ENCODE measurements at regions not wholly inside any gene's neighbourhood (a gene's known extent, or its start where the extent isn't known, plus 50 kb on each side); places are given as distances from the start of the nearest gene placed in this dataset.
A peak's percentile ranks its signal among the peaks of the same experiment; 100 is the strongest.

DNA sequence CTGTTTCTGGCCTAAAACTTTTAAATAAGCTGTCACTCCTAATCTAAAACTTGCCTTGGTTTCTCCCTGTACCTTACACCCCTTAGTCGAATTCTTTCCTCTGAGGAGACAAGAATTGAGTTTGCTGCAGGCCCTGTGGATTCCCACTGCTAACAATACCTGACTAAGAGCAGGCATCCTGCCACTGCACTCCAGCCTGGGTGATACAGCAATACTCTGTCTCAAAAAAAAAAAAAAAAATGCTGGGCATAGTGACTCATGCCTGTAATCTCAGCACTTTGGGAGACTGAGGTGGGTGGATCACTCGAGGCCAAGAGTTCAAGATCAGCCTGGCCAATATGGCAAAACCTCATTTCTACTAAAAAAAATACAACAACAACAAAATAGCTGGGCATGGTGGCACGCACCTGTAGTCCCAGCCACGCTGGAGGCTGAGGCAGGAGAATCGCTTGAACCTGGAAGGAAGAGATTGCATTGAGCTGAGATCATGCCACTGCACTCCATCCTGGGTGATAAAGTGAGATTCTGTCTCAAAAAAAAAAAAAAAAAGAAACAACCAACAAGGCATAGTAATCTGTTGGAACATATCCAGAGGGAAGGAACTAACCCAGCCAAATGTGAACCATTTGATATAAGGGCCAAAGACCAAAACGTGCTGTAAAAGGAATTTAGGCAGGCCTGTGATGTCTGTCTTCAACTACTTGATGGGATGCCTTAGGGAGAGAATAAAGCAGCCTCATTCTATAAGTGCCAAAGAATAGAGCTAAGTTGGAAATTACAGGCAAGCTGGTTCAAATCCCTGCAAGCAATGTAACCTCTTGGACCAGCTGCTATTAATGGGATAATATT is 732.7 kb upstream of the AUTS2 start:
- Histone ChIP-seq H2BK120ac (replicated peaks; ENCODE audit: low read depth, low read length) (no peak overlapping the region), H3K4me2 (ENCODE audit: insufficient read depth in 1 of 2, low read depth in 2 of 2, low read length in 2 of 2) (no peak overlapping the region), H4K91ac (replicated peaks; ENCODE audit: insufficient read length, low read length) (no peak overlapping the region), H3K9ac (replicated peaks in 1 of 4; ENCODE audit: extremely low read depth in 1 of 4, low read depth in 3 of 4, low read length in 3 of 4) (no peak overlapping the region), H2BK20ac (ENCODE audit: low read length) (no peak overlapping the region), H3K4ac (replicated peaks; ENCODE audit: insufficient read length, low read depth, low read length) (no peak overlapping the region), H3K4me1 (replicated peaks in 1 of 4; ENCODE audit: control insufficient read depth in 3 of 4, insufficient read depth in 4 of 4, low read length in 3 of 4) (no peaks in the 10 kb centered on the region; a peak in 1 of 7 replicates), H2BK15ac (ENCODE audit: low read length) (no peak overlapping the region), H3K23ac (ENCODE audit: insufficient read length) (no peak overlapping the region), H3K79me2 (ENCODE audit: control insufficient read depth in 1 of 2, insufficient read depth in 2 of 2, low read length in 2 of 2) (no peaks in the 10 kb centered on the region), H3K4me3 (ENCODE audit: extremely low read depth in 1 of 4, insufficient read depth in 2 of 4, low read depth in 3 of 4, low read length in 4 of 4) (no peak overlapping the region), H3K27ac (ENCODE audit: low read depth, low read length) (no peak overlapping the region), H3K56ac (replicated peaks; ENCODE audit: insufficient read length, low read depth, low read length) (no peak overlapping the region), H3K23me2 (ENCODE audit: low read depth, low read length) (peaks cover 7% of the 10 kb centered on the region; the same call in 1 of the 2 replicates), H4K8ac (ENCODE audit: extremely low read depth, insufficient read depth, low read length) (no peak overlapping the region), H2BK5ac (ENCODE audit: low read depth, low read length) (no peak overlapping the region), H3K79me1 (ENCODE audit: low read depth, low read length) (no peaks in the 10 kb centered on the region), H4K5ac (ENCODE audit: insufficient read length, low read depth, low read length) (no peak overlapping the region), H4K20me1 (replicated peaks in 1 of 2; ENCODE audit: control insufficient read depth in 1 of 2, insufficient read depth in 2 of 2, low read length in 2 of 2) (no peaks in the 10 kb centered on the region), H2AFZ (ENCODE audit: low read length) (peak overlapping the region; percentile 12; the same call in 1 of the 2 replicates), H3K18ac (ENCODE audit: extremely low read depth, low read length) (no peak overlapping the region), H2BK12ac (ENCODE audit: low read depth, low read length) (no peak overlapping the region), H3K36me3 (ENCODE audit: control insufficient read depth in 2 of 4, insufficient read depth in 4 of 4, low read length in 3 of 4) (no peaks in the 10 kb centered on the region), H3K14ac (ENCODE audit: insufficient read length) (no peak overlapping the region), H3K9me3 (ENCODE audit: insufficient read depth in 2 of 2, low read depth in 1 of 2, low read length in 1 of 2) (no peaks in the 10 kb centered on the region; a peak in 1 of 4 replicates), H3K27me3 (replicated peaks in 1 of 4; ENCODE audit: control insufficient read depth in 3 of 4, extremely low read depth in 1 of 4, insufficient read depth in 3 of 4, low read length in 3 of 4) (no peaks in the 10 kb centered on the region), H2AK5ac (ENCODE audit: low read depth, low read length) (no peak overlapping the region)
- ChIA-PET POLR2A (ENCODE audit: partially characterized antibody) (no interaction called here), CTCF (ENCODE audit: partially characterized antibody) (interaction anchor here (0.6 to 1.4 kb wide), 3 partner anchors 202 to 691 kb away, joined by 3 read pairs; no protein-coding TSS in a partner anchor)
- FAIRE-seq (no peak), DNase-seq (ENCODE audit: low read depth in 1 of 2, low spot score in 2 of 2) (no peak)
- WGBS, 2 experiments (ENCODE audit: extremely low coverage in 1 of 2, insufficient coverage in 1 of 2, insufficient read length in 1 of 2, insufficient replicate concordance in 2 of 2, low coverage in 1 of 2, low lambda C conversion rate in 2 of 2, missing lambda C conversion rate in 1 of 2): 85% methylated on average over 6 of the region's 6 CpGs; no CpG with 5 or more reads in 1 of the 2 experiments
- TF ChIP-seq ASH2L (IDR thresholded peaks at IDR 0.05; ENCODE audit: low read length): no peak
- TF ChIP-seq MAFK (IDR thresholded peaks at IDR 0.05; ENCODE audit: low read depth, low read length): no peak
- TF ChIP-seq RAD21 (IDR thresholded peaks at IDR 0.05 in 1 of 2, conservative IDR thresholded peaks at IDR 0.05 in 1 of 2; ENCODE audit: low read depth in 2 of 2, low read length in 2 of 2): no peak
- no peak for TF ChIP-seq TAF7 (optimal IDR thresholded peaks at IDR 0.05; ENCODE audit: borderline replicate concordance, low read depth, low read length)
- no peak for TF ChIP-seq RNF2 (IDR thresholded peaks at IDR 0.05; ENCODE audit: borderline replicate concordance, low read depth, low read length, missing control alignments, poor library complexity, severe bottlenecking)
- no peak for TF ChIP-seq SIRT6 (IDR thresholded peaks at IDR 0.05; ENCODE audit: low read length)
- no peak for TF ChIP-seq NANOG (IDR thresholded peaks at IDR 0.05; ENCODE audit: insufficient read depth, low read depth, low read length, poor library complexity, severe bottlenecking)
- TF ChIP-seq ZNF274 (IDR thresholded peaks at IDR 0.05; ENCODE audit: borderline replicate concordance, extremely low read depth, low read length): no peak
- TF ChIP-seq KDM4A (IDR thresholded peaks at IDR 0.05; ENCODE audit: low read depth, low read length, severe bottlenecking): no peak
- TF ChIP-seq, protein P1, sequence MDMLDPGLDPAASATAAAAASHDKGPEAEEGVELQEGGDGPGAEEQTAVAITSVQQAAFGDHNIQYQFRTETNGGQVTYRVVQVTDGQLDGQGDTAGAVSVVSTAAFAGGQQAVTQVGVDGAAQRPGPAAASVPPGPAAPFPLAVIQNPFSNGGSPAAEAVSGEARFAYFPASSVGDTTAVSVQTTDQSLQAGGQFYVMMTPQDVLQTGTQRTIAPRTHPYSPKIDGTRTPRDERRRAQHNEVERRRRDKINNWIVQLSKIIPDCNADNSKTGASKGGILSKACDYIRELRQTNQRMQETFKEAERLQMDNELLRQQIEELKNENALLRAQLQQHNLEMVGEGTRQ (IDR thresholded peaks at IDR 0.05; ENCODE audit: low read length): no peak
- TF ChIP-seq BRCA1 (IDR thresholded peaks at IDR 0.05; ENCODE audit: low read depth, low read length): no peak

All from H1 (cell line).